BLaER1 (cell line): ENCODE measurements at regions not wholly inside any gene's neighbourhood (a gene's known extent, or its start where the extent isn't known, plus 50 kb on each side); places are given as distances from the start of the nearest gene placed in this dataset.

Experiments used
- H3K27ac ChIP-seq: shearing (Covaris generic); formaldehyde crosslinking; 2 replicates; pipeline ENCODE4 v1.8.1; 2022
- H3K27me3 ChIP-seq: shearing (Covaris generic); formaldehyde crosslinking; 2 replicates; pipeline ENCODE4 v1.8.1; 2022
- H3K36me3 ChIP-seq: shearing (Covaris generic); formaldehyde crosslinking; 2 replicates; pipeline ENCODE4 v1.8.1; 2022
- H3K4me1 ChIP-seq: shearing (Covaris generic); formaldehyde crosslinking; 2 replicates; pipeline ENCODE4 v1.8.1; 2022
- H3K4me2 ChIP-seq: shearing (Covaris generic); formaldehyde crosslinking; 2 replicates; pipeline ENCODE4 v1.8.1; 2022
- H3K4me3 ChIP-seq: shearing (Covaris generic); formaldehyde crosslinking; 2 replicates; pipeline ENCODE4 v1.8.1; 2022
- H3K9ac ChIP-seq: shearing (Covaris generic); formaldehyde crosslinking; 2 replicates; pipeline ENCODE4 v1.8.1; 2022
- H3K9me3 ChIP-seq: shearing (Covaris generic); formaldehyde crosslinking; 2 replicates; pipeline ENCODE4 v1.8.1; 2022
- H4K20me1 ChIP-seq: shearing (Covaris generic); formaldehyde crosslinking; 2 replicates; pipeline ENCODE4 v1.8.1; 2022
- Cebpa-rat ChIP-seq: shearing (Covaris generic); IDR thresholded peaks from 2 replicates; pipeline ENCODE4 v1.8.1; 2022

DNA sequence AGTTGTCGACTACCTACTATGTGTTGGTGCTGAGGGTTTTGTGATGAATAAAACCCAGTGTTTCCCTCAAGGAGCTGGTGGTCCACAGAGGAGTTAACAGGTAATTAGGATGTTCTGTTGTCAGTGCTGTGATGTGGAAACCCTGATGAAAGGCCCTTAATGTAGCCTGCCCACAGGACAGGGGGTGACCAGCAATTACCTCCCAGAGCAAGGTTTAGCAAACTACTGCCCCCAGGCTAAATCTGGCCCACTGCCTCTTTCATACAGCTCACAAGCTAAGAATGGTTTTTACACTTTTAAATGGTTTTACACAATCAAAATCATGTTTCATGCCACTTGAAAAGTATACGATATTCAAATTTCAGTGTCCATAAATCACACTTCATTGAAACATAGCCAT lies 536.2 kb downstream of the MIAT start:
- H3K9ac ChIP-seq, result no peak overlapping the region
- H3K27ac ChIP-seq, result no peak overlapping the region
- no peaks in the 10 kb centered on the region for H4K20me1 ChIP-seq
- H3K27me3 ChIP-seq, result no peaks in the 10 kb centered on the region
- H3K4me2 ChIP-seq, result no peak overlapping the region
- no peak for TF ChIP-seq Cebpa-rat
- 0 out of 2 replicates have a peak, but pooled peaks cover 2% of the 10 kb centered on the region for H3K4me1 ChIP-seq
- H3K4me3 ChIP-seq, result no peak overlapping the region
- H3K36me3 ChIP-seq, result no peaks in the 10 kb centered on the region
- peaks cover 13% of the 10 kb centered on the region; the same call in 1 of the 2 replicates for H3K9me3 ChIP-seq

DNA sequence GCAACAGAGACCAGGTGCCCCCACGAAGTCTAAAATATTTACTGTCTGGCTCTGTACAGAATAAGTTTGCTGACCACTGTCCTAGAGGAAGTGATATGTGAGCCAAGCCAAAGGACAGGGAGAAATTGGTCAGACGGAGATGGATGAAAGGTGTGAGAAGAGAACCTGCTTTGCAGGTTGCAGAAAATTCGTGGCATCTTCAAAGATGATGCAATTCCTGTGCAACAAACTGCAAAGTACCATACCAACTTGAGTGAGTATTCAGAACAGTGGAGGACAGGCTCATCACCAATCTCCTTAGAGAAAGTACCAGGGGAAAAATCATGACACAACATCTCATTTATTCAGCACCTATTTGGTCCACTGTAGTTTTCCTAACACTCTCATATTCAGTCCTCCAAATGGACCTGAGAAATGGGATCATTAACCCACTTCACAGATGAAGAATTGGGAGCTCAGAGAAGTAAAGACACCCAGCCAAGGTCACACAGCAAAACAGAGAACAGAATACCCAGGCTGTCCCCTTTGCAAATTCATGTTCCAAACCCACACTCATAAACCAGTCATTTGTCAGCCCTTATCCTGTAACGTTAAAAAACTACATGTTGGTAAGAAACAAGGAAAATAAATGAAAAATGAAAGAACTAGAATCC lies 536.8 kb downstream of the MIAT start:
- Histone ChIP-seq H3K9me3 (peaks cover 13% of the 10 kb centered on the region; the same call in 1 of the 2 replicates), H3K27me3 (no peaks in the 10 kb centered on the region), H3K27ac (no peak overlapping the region), H3K36me3 (no peaks in the 10 kb centered on the region), H3K4me3 (no peak overlapping the region), H4K20me1 (no peaks in the 10 kb centered on the region), H3K4me1 (0 out of 2 replicates have a peak, but pooled peaks cover 7% of the 10 kb centered on the region), H3K4me2 (no peak overlapping the region), H3K9ac (no peak overlapping the region)
- no peak for TF ChIP-seq Cebpa-rat

DNA sequence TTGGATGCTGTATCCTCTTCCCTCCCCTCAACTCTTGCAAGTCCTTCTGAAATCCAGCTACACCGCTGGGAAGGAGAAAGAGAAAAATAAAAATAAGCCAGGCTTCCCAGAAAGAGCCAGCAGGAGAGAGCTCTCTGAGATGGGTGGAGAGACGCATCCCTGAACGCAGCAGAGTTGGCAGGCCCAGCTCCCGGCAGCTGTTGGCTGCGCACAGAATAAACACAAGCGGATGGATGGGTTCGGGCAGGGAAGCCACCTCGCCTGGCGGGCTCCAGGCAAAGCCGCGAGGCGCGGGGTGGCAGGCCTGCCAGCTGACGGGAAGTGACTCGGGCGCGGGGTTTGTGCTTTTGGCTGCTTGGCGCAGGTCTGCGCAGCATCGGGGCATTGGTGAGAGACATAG lies 537.7 kb downstream of the MIAT start:
- H3K4me3 ChIP-seq, result no peak overlapping the region
- H3K9me3 ChIP-seq, result peaks cover 13% of the 10 kb centered on the region; the same call in 1 of the 2 replicates
- H3K27ac ChIP-seq, result no peak overlapping the region
- no peaks in the 10 kb centered on the region for H3K27me3 ChIP-seq
- no peak overlapping the region for H3K9ac ChIP-seq
- TF ChIP-seq Cebpa-rat, result no peak
- H3K36me3 ChIP-seq, result no peaks in the 10 kb centered on the region
- H3K4me2 ChIP-seq, result no peak overlapping the region
- H3K4me1 ChIP-seq, result 0 out of 2 replicates have a peak, but pooled peaks cover 7% of the 10 kb centered on the region
- H4K20me1 ChIP-seq, result no peaks in the 10 kb centered on the region

DNA sequence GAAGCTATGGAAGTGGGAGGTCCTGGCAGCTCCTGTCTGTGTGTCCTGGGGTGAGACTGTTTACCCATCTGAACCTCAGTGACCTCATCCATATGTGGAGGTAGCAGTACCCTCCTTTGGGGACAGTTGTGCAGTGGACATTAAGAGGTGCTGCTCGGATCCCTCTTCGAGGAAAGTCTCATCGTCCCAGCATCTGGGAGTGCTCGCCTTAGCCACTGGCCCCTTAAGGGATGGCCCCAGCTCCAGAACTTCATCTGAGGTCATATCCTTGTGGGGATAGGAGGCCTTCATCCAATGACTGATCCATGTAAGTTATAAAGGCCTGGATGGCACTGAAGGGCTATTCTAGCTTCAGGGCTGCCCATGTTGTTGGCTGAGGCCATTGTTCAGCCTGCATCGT lies 538.1 kb downstream of the MIAT start:
- no peaks in the 10 kb centered on the region for H4K20me1 ChIP-seq
- no peak overlapping the region for H3K4me3 ChIP-seq
- no peak for TF ChIP-seq Cebpa-rat
- H3K9me3 ChIP-seq, result peaks cover 13% of the 10 kb centered on the region; the same call in 1 of the 2 replicates
- H3K9ac ChIP-seq, result no peak overlapping the region
- no peak overlapping the region for H3K4me2 ChIP-seq
- H3K27me3 ChIP-seq, result no peaks in the 10 kb centered on the region
- H3K4me1 ChIP-seq, result 0 out of 2 replicates have a peak, but pooled peaks cover 7% of the 10 kb centered on the region
- no peaks in the 10 kb centered on the region for H3K36me3 ChIP-seq
- H3K27ac ChIP-seq, result no peak overlapping the region

DNA sequence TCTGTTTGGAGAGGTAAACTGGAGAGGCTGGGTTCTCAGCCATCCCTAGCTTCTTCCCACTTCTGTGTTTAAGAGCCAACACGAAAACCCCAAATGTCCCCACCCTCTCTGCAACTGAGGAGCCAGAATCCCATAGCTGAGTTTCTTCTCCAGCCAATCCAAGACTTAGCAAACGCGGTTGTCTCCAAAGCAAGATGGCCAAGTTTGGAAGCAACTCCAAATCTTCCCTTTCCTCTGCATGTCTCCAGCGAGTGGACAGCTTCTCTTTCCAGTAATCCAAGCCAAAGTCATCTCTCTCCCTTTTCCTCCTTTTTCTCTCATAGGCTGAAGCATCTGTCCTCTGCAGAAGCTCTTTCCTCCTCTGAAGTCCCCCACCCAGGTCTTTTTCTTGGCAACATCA lies 539.2 kb downstream of the MIAT start:
- Histone ChIP-seq H3K36me3 (no peaks in the 10 kb centered on the region), H3K9me3 (peaks cover 2% of the 10 kb centered on the region; the same call in 1 of the 2 replicates), H3K4me1 (0 out of 2 replicates have a peak, but pooled peaks cover 7% of the 10 kb centered on the region), H4K20me1 (no peaks in the 10 kb centered on the region), H3K4me3 (no peak overlapping the region), H3K27ac (no peak overlapping the region), H3K4me2 (no peak overlapping the region), H3K27me3 (no peaks in the 10 kb centered on the region), H3K9ac (no peak overlapping the region)
- TF ChIP-seq Cebpa-rat, result no peak

DNA sequence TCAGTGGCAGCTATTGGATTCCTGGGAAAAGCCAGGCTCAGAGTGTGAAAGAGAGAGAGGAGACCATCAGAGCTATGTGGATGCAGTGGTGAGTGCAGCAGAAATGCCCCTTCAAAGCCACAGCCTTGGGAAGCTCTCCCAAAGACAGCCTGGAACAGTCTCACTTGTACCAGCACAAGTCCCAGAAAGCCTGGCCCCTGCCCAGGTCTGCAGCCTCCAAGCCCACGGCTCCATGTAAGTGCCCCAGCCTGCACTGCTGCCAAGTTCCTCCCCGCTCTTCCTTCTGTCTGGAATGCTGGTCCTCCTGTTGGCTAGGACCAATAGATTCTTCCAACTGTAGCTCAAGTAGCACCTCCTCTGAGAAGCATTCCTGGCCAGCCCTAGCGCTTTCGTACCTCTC lies 539.7 kb downstream of the MIAT start:
- no peak overlapping the region for H3K4me2 ChIP-seq
- no peaks in the 10 kb centered on the region for H3K27me3 ChIP-seq
- H3K4me1 ChIP-seq, result 0 out of 2 replicates have a peak, but pooled peaks cover 7% of the 10 kb centered on the region
- H3K4me3 ChIP-seq, result no peak overlapping the region
- TF ChIP-seq Cebpa-rat, result no peak
- no peaks in the 10 kb centered on the region for H3K9me3 ChIP-seq
- H4K20me1 ChIP-seq, result no peaks in the 10 kb centered on the region
- no peak overlapping the region for H3K27ac ChIP-seq
- no peak overlapping the region for H3K9ac ChIP-seq
- H3K36me3 ChIP-seq, result no peaks in the 10 kb centered on the region

DNA sequence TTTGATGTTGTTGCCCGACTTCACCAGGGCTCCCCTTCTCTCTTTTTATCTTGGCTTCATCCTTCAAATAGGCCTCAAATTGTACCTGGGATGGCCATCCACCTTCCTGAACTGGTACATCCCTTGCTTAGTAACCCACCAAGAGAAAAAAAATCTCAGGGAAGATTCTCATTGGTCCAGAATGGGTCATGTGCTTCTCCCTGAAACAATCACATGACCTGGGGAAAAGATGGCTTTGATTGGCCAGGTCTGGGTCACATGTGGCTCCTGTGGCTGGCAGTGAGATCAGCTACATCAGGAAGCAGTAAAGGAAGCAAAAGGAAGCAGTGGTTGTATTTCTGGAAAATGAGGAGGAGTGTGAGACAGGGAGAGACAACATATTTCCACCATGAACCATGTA lies 540.2 kb downstream of the MIAT start:
- no peaks in the 10 kb centered on the region for H3K36me3 ChIP-seq

DNA sequence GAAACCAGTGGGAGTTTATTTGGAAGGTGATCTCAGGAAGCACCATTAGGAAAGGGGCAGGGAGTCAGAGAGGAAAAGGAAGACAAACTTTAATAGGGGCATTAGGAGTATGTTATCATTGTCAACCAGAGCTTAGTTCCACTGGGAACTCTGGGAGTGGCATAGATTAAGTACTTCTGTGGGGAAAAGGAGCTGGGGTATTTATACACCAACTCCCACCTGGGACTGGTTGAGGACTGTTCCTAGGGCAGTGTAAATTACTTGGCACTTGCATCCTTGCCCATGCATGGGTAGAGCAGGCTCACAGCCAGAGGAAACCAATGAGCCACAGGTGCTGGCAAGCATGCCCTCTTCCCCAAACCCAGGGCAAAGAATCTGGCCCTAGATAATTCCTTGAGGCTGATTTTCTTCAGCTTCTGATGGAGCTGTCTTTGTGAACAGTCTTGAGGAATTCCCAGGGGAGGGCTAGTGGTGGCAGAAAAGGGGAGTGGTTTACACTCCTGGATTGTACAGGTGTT lies 541.2 kb downstream of the MIAT start:
- Histone ChIP-seq H3K4me3 (no peak overlapping the region), H3K4me2 (no peak overlapping the region), H3K4me1 (0 out of 2 replicates have a peak, but pooled peaks cover 7% of the 10 kb centered on the region), H3K27me3 (no peaks in the 10 kb centered on the region), H3K27ac (no peak overlapping the region), H4K20me1 (no peaks in the 10 kb centered on the region), H3K36me3 (no peaks in the 10 kb centered on the region), H3K9me3 (no peaks in the 10 kb centered on the region), H3K9ac (no peak overlapping the region)
- no peak for TF ChIP-seq Cebpa-rat

More for the DNA sequence above, 540.2 kb downstream of the MIAT start:
- H3K9me3 ChIP-seq, result no peaks in the 10 kb centered on the region
- 0 out of 2 replicates have a peak, but pooled peaks cover 7% of the 10 kb centered on the region for H3K4me1 ChIP-seq
- H3K27ac ChIP-seq, result no peak overlapping the region
- H3K4me2 ChIP-seq, result no peak overlapping the region
- H3K9ac ChIP-seq, result no peak overlapping the region
- no peak overlapping the region for H3K4me3 ChIP-seq
- no peaks in the 10 kb centered on the region for H4K20me1 ChIP-seq
- no peaks in the 10 kb centered on the region for H3K27me3 ChIP-seq
- no peak for TF ChIP-seq Cebpa-rat

DNA sequence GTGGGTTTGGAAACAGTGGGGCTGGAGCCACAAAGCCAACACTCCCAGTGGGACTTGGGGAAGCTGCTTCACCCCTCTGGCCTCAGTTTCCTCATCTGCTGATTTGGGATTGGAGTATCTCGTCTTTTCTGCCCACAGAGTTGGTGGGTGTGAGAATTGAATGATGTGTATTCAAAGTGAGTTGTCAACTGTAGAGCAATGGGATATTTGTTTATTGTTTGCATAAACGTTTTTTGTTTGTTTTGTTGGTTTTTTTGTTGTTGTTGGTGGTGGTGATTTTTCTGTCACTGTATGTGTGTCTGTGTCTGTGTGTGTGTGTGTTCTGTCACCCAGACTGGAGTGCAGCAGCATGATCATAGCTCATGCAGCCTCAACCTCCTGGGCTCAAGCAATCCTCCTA lies 542.0 kb downstream of the MIAT start:
- H3K27ac ChIP-seq, result no peak overlapping the region
- H3K4me2 ChIP-seq, result no peak overlapping the region
- no peak overlapping the region for H3K9ac ChIP-seq
- H3K9me3 ChIP-seq, result no peaks in the 10 kb centered on the region
- H3K27me3 ChIP-seq, result no peaks in the 10 kb centered on the region
- H3K4me3 ChIP-seq, result no peak overlapping the region
- TF ChIP-seq Cebpa-rat, result no peak
- H3K36me3 ChIP-seq, result no peaks in the 10 kb centered on the region
- H4K20me1 ChIP-seq, result no peaks in the 10 kb centered on the region
- 0 out of 2 replicates have a peak, but pooled peaks cover 7% of the 10 kb centered on the region for H3K4me1 ChIP-seq

DNA sequence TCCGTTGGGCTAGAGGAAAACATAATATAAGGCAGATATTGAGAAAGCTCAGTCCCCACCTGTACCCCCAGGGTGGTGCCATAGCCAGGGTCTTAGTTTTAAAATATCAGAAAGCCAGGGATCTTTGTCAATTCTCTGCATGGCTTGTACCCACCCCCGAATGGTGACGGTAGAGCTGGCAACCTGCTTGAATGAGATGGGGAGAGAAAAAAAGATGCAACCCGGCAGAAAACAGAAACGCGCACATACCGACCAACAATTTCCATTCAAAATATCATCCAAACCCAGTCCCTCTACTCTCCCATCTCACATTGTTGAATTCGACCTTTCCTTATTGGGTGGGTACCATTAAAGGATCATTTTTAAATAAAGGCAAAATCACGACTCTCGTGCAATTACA lies 543.9 kb downstream of the MIAT start:
- no peak overlapping the region for H3K4me2 ChIP-seq
- H4K20me1 ChIP-seq, result no peaks in the 10 kb centered on the region
- H3K4me1 ChIP-seq, result 0 out of 2 replicates have a peak, but pooled peaks cover 7% of the 10 kb centered on the region
- TF ChIP-seq Cebpa-rat, result no peak
- no peaks in the 10 kb centered on the region for H3K9me3 ChIP-seq
- H3K9ac ChIP-seq, result no peak overlapping the region
- no peaks in the 10 kb centered on the region for H3K27me3 ChIP-seq
- no peaks in the 10 kb centered on the region for H3K36me3 ChIP-seq
- H3K27ac ChIP-seq, result no peak overlapping the region
- no peak overlapping the region for H3K4me3 ChIP-seq
